Naive thymus-derived CD8-positive, alpha-beta T cell (primary cell): ENCODE measurements at regions not wholly inside any gene's neighbourhood (a gene's known extent, or its start where the extent isn't known, plus 50 kb on each side); places are given as distances from the start of the nearest gene placed in this dataset.

Experiments
- ATAC-seq, 2 donors: fragments of 150-1000 bp; cut with Tn5 transposase in 1 of 2; sonication (Bioruptor Pico), chemical (Tn5 transposase) in 1 of 2; 1 replicate in 1 of 2; 2 replicates in 1 of 2; pipeline ENCODE4 v1.10.0; 2021; ENCODE audit warnings: mild to moderate bottlenecking in 2 of 2, moderate library complexity in 2 of 2
- POLR2A ChIA-PET: fragments of 350-600 bp; sonication (Branson Sonifier 250); formaldehyde crosslinking; loops from one replicate; lab custom pipeline; 2021; ENCODE audit warnings: antibody characterized with exemption; lab: Charles Lee
- DNase-seq, 10 donors: peaks; one replicate each; pipeline versions ENCODE4 v3.0.0 to v3.0.0-alpha.2; 2020 to 2022
- H3K27ac Mint-ChIP-seq, 10 donors: one replicate each; pipeline ENCODE4 v1.8.0; 2020 to 2022; ENCODE audit warnings: mild to moderate bottlenecking in 10 of 10, mixed read lengths in 10 of 10, moderate library complexity in 4 of 10, inconsistent platforms in 1 of 10
- H3K27me3 Mint-ChIP-seq, 5 donors: one replicate each; pipeline ENCODE4 v1.8.0; 2021 to 2022; ENCODE audit warnings: mixed read lengths in 5 of 5
- H3K36me3 Mint-ChIP-seq, 3 donors: one replicate each; pipeline ENCODE4 v1.8.0; 2020 to 2022; ENCODE audit warnings: mixed read lengths in 3 of 3, mild to moderate bottlenecking in 2 of 3, inconsistent platforms in 1 of 3
- H3K4me1 Mint-ChIP-seq, 4 donors: one replicate each; pipeline ENCODE4 v1.8.0; 2021 to 2022; ENCODE audit warnings: mixed read lengths in 4 of 4
- H3K4me3 Mint-ChIP-seq, 10 donors: one replicate each; pipeline ENCODE4 v1.8.0; 2020 to 2022; ENCODE audit warnings: mild to moderate bottlenecking in 10 of 10, mixed read lengths in 10 of 10, moderate library complexity in 6 of 10, inconsistent platforms in 1 of 10
- H3K9me3 Mint-ChIP-seq, 9 donors: one replicate each; pipeline ENCODE4 v1.8.0; 2020 to 2022; ENCODE audit warnings: mixed read lengths in 9 of 9, mild to moderate bottlenecking in 3 of 9, inconsistent platforms in 1 of 9, moderate library complexity in 1 of 9

- DNase-seq, result no peak
- ATAC-seq, result no peak
- H3K27ac Mint-ChIP-seq, result no peak overlapping the region
- H3K27me3 Mint-ChIP-seq, result no peaks in the 10 kb centered on the region
- H3K4me3 Mint-ChIP-seq, result no peak overlapping the region
- H3K9me3 Mint-ChIP-seq, result no peaks in the 10 kb centered on the region
- no peaks in the 10 kb centered on the region for H3K36me3 Mint-ChIP-seq
- POLR2A ChIA-PET, result no interaction called here
- H3K4me1 Mint-ChIP-seq, result no peaks in the 10 kb centered on the region
Measured at GRCh38 chr15:62834686-62835329, 207.7 kb upstream of the TPM1 start.

GRCh38 chr15:62835351-62835750 is 207.2 kb upstream of the TPM1 start:
- no peak for ATAC-seq
- H3K9me3 Mint-ChIP-seq, result no peaks in the 10 kb centered on the region
- POLR2A ChIA-PET, result no interaction called here
- H3K36me3 Mint-ChIP-seq, result no peaks in the 10 kb centered on the region
- no peak overlapping the region for H3K27ac Mint-ChIP-seq
- no peaks in the 10 kb centered on the region for H3K4me1 Mint-ChIP-seq
- no peak for DNase-seq
- no peaks in the 10 kb centered on the region for H3K27me3 Mint-ChIP-seq
- no peak overlapping the region for H3K4me3 Mint-ChIP-seq

GRCh38 chr15:62835762-62836161 is 206.8 kb upstream of the TPM1 start:
- Mint-ChIP-seq H3K27me3 (no peaks in the 10 kb centered on the region), H3K27ac (no peak overlapping the region), H3K9me3 (no peaks in the 10 kb centered on the region), H3K36me3 (no peaks in the 10 kb centered on the region), H3K4me3 (no peak overlapping the region), H3K4me1 (no peaks in the 10 kb centered on the region)
- ATAC-seq (no peak), DNase-seq (no peak)
- POLR2A ChIA-PET, result no interaction called here

GRCh38 chr15:62840526-62841268 is 201.8 kb upstream of the TPM1 start:
- Mint-ChIP-seq H3K4me3 (no peak overlapping the region), H3K27me3 (peaks cover 0 to under 1% (median 0%) of the 10 kb centered on the region in 5 donors), H3K9me3 (no peaks in the 10 kb centered on the region), H3K4me1 (no peaks in the 10 kb centered on the region), H3K36me3 (no peaks in the 10 kb centered on the region), H3K27ac (no peak overlapping the region)
- DNase-seq (no peak), ATAC-seq (no peak)
- POLR2A ChIA-PET, result no interaction called here

GRCh38 chr15:62841269-62841628 is 201.3 kb upstream of the TPM1 start:
- Mint-ChIP-seq H3K27ac (no peak overlapping the region), H3K4me1 (no peaks in the 10 kb centered on the region), H3K9me3 (no peaks in the 10 kb centered on the region), H3K27me3 (peaks cover 0 to 6% (median 0%) of the 10 kb centered on the region in 5 donors), H3K4me3 (no peak overlapping the region), H3K36me3 (no peaks in the 10 kb centered on the region)
- DNase-seq (no peak), ATAC-seq (no peak)
- POLR2A ChIA-PET, result no interaction called here

- Mint-ChIP-seq H3K4me1 (no peaks in the 10 kb centered on the region), H3K27me3 (peaks cover 0 to 14% (median under 1%) of the 10 kb centered on the region in 5 donors), H3K27ac (peak overlapping the region in 1 of 10 donors; percentile 27), H3K36me3 (no peaks in the 10 kb centered on the region), H3K4me3 (no peak overlapping the region), H3K9me3 (no peaks in the 10 kb centered on the region)
- ATAC-seq (no peak), DNase-seq (no peak)
- POLR2A ChIA-PET, result no interaction called here
Measured at GRCh38 chr15:62841891-62842559, 200.5 kb upstream of the TPM1 start.

DNA sequence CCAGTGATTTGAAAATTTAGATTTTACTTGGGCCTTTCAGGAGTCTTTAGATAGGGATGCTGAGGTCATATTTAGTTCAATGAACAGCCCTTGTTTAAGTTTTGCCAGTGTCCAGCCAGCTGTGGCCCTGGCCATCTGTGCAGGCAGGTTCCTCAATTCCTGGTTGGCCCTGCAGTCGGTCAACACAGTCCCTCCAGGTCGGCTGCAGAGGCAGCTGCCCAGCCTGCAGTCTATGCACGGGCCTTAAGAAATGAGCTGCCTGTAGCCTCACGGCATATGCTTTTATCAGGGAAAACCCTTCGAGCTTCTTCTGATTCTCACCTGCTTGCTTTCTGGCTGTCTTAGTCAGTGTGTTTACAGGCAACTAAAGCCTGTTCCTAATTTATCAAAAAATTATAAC is 199.2 kb upstream of the TPM1 start:
- DNase-seq, result no peak
- no peaks in the 10 kb centered on the region for H3K36me3 Mint-ChIP-seq
- no peaks in the 10 kb centered on the region for H3K9me3 Mint-ChIP-seq
- peaks cover 0 to 23% (median 5%) of the 10 kb centered on the region in 5 donors for H3K27me3 Mint-ChIP-seq
- ATAC-seq, result no peak
- no peak overlapping the region for H3K27ac Mint-ChIP-seq
- no peak overlapping the region for H3K4me3 Mint-ChIP-seq
- H3K4me1 Mint-ChIP-seq, result no peaks in the 10 kb centered on the region
- POLR2A ChIA-PET, result no interaction called here

- H3K9me3 Mint-ChIP-seq, result no peaks in the 10 kb centered on the region
- ATAC-seq (no peak), DNase-seq (no peak)
- H3K27me3 Mint-ChIP-seq, result peaks cover 0 to 31% (median 5%) of the 10 kb centered on the region in 5 donors
- no peak overlapping the region for H3K4me3 Mint-ChIP-seq
- POLR2A ChIA-PET, result no interaction called here
- H3K4me1 Mint-ChIP-seq, result no peaks in the 10 kb centered on the region
- H3K36me3 Mint-ChIP-seq, result no peaks in the 10 kb centered on the region
- no peak overlapping the region for H3K27ac Mint-ChIP-seq
Measured at GRCh38 chr15:62844564-62845240, 197.8 kb upstream of the TPM1 start.

- Mint-ChIP-seq H3K36me3 (no peaks in the 10 kb centered on the region), H3K27me3 (peaks cover 0 to 31% (median 7%) of the 10 kb centered on the region in 5 donors), H3K9me3 (no peaks in the 10 kb centered on the region), H3K4me3 (no peak overlapping the region), H3K27ac (no peak overlapping the region), H3K4me1 (no peaks in the 10 kb centered on the region)
- POLR2A ChIA-PET, result no interaction called here
- ATAC-seq (no peak), DNase-seq (no peak)
Measured at GRCh38 chr15:62845241-62846126, 197.1 kb upstream of the TPM1 start.

- POLR2A ChIA-PET, result no interaction called here
- Mint-ChIP-seq H3K4me3 (no peak overlapping the region), H3K36me3 (no peaks in the 10 kb centered on the region), H3K27me3 (peaks cover 0 to 31% (median 7%) of the 10 kb centered on the region in 5 donors), H3K9me3 (no peaks in the 10 kb centered on the region), H3K27ac (no peak overlapping the region), H3K4me1 (no peaks in the 10 kb centered on the region)
- ATAC-seq (no peak), DNase-seq (no peak)
Measured at GRCh38 chr15:62846131-62846804, 196.3 kb upstream of the TPM1 start.

DNA sequence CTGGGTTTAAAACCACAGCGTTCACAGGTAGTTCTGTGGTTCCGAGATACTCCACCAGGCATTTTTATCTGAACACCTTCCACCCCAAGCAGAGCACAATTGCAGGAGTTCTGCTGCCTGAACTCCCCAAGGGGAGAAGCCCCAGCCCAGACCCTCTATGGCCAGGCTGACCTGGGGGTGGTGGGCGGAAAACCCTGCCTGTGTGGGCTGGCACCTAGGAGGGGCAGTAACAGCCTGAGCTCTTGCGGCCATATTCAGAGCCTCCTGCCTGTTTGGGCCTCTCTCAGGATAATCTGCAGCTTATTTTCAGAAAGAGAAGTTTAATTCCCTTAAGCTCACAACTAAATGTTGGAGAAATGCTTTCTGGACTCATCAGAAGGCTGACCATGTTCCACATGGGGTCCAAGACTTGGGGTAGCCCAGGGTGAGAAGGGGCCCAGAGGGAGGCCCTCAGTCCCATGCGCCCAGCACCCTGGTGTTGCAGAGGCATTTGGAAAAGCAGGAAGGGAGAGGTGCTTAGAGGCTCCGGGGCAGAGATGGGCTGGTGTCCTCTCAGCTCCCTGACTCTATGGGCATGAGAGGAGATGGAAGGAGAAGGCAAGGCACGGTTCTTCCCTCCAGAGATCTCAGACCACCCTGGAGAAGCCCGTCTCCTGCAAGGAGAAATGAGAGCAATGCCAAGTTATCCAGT is 195.6 kb upstream of the TPM1 start:
- H3K27ac Mint-ChIP-seq, result no peak overlapping the region
- no peak overlapping the region for H3K4me3 Mint-ChIP-seq

More for the DNA sequence above, 195.6 kb upstream of the TPM1 start:
- no peaks in the 10 kb centered on the region for H3K9me3 Mint-ChIP-seq
- POLR2A ChIA-PET, result no interaction called here
- ATAC-seq (no peak), DNase-seq (no peak)
- H3K4me1 Mint-ChIP-seq, result no peaks in the 10 kb centered on the region
- H3K27me3 Mint-ChIP-seq, result peaks cover 0 to 31% (median 7%) of the 10 kb centered on the region in 5 donors
- H3K36me3 Mint-ChIP-seq, result no peaks in the 10 kb centered on the region
